ENCODE measurements at regions not wholly inside any gene's neighbourhood (a gene's known extent, or its start where the extent isn't known, plus 50 kb on each side); places are given as distances from the start of the nearest gene placed in this dataset.

DNA sequence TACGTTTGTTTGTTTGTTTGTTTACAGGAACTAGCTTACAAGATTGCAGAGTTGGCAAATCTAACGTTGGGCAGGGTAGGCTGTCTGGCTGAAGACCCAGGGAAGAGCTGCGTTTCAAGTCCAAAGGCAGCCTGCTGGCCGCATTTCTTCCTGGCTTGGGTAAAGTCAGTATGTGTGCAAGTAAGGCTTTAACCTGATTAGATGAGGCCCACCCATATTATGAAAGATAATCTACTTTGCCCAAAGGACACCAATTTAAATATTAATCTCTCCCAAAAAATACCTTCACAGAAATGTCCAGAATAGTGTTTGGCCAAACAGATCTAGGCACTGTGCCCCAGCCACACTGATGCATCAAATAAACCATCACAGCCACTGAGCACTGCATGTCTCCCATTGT, 228.9 kb upstream of the HABP2 start:
- no peak for DNase-seq (ENCODE audit: low read depth in 2 of 2)

DNA sequence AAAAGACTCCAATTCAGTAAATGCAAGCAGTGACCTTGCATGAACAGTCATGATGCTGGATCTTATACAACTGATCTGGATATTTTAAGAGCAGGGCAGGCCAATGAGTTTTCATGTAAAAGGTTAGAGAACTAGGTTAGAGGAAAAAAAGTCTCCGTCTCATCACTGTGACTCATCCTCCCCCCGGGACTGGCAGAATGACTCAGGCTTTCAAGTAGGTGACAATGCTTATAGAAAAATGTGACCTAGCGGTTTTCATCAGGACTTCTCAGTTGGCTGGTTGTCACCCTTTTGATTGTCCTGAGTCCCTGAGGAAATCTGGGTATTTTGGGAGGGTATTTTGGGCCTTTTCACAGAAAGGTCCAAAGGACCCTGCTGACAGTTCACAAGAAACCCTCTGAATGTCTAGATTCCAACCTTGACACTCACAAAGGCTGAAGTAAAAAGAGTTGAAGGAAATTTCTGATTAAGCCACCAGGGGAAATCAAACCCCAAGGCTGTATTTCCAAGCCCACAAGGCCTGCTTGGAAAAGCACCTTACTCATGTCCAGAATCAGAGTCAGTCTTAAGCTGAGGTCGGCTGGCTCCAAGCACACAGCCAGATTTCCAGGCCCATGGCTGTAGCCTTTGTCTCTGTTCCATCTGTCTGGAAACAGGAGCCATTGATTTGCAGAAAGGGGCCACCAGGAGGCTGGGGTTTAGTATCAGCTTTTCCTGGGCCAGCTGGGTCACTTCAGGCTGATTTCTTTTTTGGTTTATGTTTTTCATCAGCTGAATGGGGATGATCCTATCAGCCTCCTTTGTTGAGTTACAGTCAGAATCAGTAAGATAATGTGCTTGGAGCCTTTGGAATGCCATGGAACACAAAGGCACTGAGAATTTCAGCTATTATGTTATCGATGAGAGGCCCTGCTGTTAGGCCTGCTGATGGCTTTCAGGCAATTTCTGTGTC, 226.4 kb upstream of the HABP2 start:
- DNase-seq (ENCODE audit: low read depth in 2 of 2), result peak in 1 of 2 donors; percentile 2

DNA sequence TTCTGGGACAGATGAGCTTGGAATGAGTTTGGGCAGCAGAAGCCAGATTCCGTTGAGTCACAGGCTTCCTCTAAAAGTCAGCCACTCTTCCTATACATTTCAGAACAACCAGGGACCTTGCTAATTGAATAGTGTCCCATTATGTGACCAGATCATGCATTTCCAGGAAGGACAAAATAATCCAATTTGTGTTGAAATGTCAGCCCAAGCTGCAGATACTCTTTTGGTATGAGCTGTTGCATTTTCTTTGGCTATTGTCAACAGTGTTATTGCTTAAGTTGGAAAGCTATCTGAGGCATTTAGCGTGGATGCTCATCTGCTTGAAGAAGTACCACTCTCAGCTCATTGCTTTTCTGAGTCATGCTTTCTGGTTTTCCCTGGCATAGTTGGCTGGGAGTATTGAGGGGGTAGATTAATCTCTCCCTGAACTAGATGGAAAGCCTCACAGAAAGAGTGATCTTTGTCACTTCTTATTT, 223.7 kb upstream of the HABP2 start:
- DNase-seq (ENCODE audit: low read depth in 2 of 2), result no peak

DNA sequence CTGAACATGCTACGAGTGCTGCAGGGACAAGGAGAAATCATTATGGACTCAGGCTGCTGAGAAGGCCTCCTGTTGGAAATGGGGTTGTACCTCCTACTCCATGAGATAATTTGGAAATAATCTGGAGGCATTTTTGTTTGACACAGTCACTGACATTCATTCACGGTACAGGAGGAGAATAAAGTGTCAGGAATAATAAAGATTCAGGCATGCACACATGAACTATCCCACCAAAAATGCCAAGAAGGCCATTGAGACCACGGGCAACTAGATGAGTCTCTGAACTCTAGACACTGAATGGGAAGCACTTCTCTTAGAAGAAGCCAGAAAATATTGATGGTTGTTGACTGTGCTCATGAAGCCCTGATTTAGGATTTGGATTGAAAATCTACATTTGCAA, 220.9 kb upstream of the HABP2 start:
- no peak for DNase-seq (ENCODE audit: low read depth in 2 of 2)

DNA sequence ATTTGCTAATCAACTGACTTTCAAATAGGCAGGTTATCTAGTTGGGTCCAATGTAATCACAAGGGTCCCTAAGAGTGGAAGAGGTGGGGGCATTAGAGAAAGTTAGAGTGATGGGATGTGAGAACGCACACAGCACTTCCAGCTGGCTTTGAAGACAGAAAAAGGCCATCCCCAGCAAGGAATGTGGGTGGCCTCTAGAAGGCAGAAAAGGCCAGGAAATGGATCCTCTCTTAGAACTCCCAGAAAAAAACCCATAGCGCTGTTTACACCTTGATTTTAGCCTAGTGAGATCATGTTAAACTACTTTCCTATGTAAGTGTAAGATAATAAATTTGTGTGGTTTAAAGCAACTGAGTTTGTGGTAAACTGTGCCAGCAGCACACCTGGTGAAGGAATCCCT, 219.5 kb upstream of the HABP2 start:
- no peak for DNase-seq (ENCODE audit: low read depth in 2 of 2)

DNA sequence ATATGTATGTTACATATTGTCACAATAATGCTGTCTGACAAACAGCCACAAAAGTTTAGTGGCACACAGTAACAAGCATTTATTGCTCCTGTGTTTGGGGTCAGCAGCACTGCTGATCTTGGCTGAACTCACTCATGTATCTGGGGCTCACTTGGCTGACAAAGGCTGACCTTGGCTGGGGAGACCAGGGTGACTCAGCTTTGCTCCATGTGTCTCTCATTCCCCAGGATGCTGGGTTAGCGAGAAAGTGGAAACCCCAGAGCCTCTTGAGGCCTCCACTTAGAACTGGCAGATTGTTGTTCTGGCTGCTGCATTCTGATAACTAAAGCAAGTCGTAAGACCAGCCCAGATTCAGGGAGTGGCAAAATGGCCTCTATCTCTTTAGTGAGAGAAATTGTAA, 217.3 kb upstream of the HABP2 start:
- no peak for DNase-seq (ENCODE audit: low read depth in 2 of 2)

DNA sequence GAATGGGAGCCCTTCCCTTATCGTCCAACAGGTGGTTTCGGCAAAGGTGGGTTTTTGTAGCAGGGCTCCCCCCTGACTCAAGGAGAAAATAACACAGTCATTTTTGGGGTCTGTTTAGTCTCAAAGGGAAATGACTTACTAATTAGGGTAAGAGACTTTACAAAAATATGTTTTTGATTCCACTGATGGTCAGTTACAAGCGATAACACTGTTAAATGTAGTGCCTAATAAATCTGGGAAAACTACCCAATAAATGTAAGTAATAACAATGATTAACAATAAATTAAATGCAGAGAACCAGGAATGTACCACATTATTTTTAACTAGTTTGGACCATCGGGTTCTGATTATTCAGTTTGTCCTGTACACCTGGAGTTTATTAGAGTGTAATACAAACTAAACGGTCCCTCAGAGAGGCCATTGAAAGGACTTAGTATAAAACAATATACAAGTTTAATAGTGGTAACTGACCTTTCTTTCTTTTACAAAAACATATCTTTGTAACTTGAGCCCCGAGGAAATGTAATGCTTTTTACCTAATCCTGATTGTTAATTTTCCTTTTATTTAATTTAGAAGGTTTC, 216.2 kb upstream of the HABP2 start:
- DNase-seq (ENCODE audit: low read depth in 2 of 2), result no peak

DNA sequence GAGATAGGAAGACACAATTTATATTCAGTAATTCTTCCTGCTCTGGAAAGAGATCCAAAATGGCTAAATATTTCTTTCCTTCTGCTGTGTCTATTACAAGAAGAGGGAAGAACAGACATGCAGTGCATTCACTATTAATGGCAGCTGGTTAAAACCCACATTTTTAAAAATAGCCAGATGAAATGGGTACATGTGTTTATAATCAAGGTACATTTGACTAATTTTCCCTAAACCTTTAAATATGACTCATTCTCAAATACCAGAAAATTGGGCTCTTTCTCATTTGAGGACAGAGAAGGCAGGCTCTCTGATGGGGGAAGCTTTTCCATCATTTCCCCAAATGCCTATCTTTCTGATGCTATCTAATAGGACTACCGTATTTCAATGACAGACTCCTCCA, 215.7 kb upstream of the HABP2 start:
- DNase-seq (ENCODE audit: low read depth in 2 of 2), result no peak

DNA sequence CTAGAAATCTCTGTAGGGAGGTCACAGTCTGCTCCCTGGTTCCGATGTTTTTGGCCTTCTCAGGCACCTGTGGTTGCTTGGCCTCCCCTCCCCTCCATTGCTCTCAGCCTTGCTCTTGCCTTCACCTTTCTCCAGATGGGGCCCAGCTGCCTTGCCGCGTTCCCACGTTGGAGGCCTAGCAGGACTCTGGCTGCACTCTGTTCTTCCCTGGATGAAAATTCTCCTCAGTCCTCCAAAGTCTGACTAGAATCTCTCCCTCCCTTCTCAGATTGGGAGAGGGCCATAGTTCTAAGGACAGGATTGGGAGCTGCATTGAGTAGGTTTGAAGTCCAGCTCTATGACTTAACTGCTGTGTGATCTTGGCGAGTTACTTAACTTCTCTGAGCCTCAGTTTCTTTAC, 213.7 kb upstream of the HABP2 start:
- no peak for DNase-seq (ENCODE audit: low read depth in 2 of 2)

DNA sequence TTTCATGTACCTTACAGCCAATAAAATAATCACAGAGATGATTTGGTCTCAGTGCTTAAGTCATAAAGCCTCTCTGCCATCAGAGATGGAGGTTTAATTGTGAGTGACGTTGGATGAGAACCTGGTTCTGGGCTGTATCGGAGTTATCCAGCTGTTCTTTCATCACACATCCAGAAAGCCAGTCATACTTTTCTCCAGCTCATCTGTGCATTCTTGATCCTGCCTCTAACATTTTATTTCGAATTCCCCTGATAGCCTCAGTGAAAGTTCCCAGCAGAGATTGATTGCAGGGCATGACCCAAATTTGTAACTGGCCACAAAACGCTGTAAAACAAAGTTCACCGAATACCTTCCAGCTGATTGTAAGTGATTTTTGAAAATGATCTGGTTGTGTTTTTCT, 212.6 kb upstream of the HABP2 start:
- no peak for DNase-seq (ENCODE audit: low read depth in 2 of 2)

DNA sequence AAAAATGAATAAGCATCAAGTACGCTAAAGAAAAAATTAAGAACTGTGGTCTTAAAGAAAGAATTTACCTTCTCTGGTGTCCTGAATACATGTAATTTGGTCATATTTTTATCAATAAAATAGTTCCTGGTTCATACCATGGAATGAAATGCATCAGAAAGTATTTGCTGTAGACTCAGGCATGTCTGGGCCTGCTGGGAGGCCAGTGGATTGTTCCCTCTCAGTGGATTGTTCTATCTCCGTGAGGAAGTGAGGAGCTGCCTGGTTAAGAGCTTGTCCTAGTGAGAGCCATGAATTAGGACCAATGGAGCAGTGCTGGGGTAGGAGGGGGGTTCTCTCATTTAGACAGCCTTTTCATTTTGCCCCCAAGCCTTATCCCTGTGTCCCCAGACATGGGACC, 211.7 kb upstream of the HABP2 start:
- no peak for DNase-seq (ENCODE audit: low read depth in 2 of 2)

DNA sequence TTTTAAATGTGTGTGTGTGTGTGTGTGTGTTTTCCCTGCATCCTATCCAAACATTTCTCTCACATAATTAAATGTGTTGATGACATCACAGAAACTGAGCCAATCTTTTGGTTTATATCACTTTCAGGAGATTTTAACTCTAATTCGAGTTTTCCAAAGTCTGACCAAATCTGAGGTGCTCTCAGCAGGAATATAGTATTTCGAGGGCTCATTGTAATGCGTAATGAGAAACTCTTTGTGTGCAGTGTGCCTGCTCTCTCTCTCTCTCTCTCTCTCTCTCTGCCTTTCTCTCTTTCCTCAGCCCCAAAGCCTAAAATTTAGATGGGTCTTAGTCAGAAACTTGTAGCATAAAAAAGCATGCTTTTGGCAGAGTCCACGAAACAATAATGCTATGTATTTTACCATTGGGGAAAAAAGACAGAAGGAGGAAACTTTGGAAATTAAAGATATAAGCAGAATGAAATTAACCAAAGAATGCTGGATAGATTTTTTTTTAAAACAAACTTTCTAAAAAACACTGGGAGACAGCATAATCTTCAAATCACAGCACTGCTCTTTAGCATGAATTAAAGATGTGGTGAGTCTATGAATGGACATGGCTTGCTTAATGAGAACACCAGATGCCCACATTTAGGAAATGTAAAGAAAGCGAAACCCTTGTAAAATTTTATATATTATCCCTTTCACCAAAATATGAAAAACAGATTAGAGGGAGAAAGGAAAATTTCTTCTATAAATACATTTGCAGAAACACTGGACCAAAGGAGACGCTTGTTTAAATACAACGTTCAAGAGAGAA, 206.8 kb upstream of the HABP2 start:
- DNase-seq (ENCODE audit: low read depth in 2 of 2), result no peak

DNA sequence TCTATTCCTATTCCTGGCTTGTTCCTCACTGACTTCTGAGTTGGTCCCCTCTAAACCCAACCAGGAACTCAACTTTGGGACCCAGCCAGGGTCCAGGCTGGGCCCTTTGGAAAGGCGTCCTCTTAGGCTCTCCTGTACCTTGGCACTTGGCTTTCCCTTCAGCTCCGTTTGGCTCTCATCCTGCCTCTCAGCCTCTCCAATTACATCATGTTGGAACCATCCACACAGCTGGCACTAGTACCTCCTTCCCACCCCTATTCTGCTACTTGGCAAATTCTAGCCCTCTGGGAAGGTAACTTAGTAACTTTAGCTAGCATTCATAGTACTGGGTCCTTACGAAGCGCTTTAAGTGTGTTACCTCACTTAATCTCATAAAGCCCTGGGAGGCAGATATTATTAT, 205.3 kb upstream of the HABP2 start:
- no peak for DNase-seq (ENCODE audit: low read depth in 2 of 2)

DNA sequence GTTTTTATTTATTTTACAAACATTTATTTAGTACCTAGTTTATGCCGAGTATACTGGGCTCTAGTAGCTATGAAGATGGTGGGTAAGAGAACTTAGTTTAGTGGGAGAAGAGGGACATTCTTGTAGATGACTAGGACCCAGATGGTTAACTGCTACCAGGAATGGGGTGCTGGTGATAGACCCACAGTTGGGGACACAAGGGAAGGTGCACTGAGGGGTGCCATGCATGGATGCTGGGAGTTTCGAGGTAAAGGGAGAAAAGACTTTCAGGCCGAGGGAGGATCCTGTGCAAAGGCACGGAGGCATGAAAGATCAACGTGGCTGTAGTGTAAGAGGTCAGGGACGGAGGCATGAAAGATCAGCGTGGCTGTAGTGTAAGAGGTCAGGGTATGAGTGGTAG, 204.2 kb upstream of the HABP2 start:
- DNase-seq (ENCODE audit: low read depth in 2 of 2), result no peak

DNA sequence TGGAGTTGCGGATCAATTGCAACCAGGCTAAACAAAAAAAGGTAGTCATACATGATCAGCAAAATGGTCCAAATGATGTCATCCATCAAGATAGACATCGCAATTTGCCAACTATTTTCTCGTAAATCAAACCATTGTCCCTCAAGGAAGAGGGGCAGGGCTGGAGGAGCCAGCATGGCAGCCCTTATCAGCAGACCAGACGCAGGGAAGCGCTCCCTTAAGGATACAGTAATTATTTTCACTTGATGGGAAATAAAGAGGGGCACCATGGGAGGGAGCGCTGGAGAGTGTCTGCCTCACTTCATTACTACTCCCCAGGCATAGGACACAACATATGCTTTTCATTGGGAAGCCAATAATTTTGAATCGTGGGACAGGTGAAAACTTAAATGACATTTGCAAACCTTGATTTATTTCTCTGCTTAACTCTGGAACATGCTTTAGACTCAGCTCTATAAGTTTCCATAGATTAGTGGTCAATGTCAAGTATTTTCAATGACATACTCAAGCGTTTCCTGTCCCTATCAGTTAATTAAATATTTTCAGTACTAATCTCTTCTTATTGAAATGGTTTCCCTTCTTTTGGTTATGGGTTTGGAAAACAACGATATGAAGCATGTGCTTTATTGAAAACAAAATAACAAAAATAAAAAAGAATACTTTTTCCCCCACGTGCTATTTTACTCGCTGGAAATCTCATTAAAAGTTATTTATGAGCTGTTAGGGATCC, 202.4 kb upstream of the HABP2 start:
- no peak for DNase-seq (ENCODE audit: low read depth in 2 of 2)

DNA sequence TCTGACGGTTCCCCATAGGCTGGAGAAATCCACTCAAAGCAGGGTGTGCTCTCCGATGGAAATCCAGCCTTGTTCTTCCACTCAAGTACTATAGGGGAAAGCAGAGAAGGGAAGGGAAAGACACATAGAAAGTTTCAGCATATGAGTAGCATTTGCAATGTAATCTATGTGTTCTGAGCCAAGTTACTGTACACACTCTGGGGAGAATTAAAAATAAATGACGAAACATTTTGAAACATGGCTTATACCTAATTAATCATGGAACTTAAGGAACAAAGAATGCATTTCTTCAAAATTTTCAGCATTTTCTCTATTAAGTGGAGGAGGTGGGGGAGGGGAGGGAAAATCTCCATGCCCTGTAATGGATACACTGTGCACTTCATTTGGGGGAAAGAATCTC, 198.1 kb upstream of the HABP2 start:
- DNase-seq (ENCODE audit: low read depth in 2 of 2), result no peak

DNA sequence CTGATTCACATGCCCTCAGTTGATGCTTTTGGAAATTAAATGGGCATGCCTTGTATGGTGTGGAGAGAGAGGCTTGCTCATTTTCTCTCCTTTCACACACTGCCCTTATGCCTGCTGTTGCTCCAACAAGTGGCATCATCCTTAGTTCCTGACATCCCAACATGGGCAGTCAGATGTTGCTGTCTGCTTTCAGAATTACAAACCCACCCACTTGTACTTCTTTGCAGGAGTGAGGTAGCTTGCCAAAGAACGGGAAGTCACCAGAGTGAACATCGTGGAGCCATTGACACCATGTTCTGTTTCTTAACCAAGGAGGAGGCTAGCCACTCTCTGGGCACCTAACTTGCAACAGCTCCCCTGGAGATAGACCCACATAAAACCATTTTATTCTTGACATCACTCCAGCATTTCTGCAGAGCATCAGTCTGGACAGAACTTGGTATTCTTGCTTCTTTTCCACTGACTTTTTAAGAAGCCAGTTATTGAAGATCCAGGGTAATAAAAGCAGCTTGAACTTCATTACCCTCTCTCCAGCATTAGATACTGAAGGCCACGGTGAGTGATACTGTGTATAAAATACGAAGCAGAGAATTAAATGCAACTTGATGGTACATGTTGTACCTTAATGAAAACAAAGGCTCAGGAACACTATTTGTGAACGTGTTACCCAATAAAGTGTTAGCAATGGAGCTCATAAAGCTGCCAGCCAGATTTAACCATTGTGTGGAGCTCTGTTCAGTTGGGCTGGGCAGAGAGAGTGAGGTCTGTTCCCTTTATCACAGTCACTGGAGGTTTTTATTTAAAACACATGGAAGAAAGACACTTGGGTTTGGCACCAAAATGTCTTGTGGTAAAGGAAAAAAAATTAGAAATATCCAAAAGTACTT, 195.8 kb upstream of the HABP2 start:
- no peak for DNase-seq (ENCODE audit: low read depth in 2 of 2)

DNA sequence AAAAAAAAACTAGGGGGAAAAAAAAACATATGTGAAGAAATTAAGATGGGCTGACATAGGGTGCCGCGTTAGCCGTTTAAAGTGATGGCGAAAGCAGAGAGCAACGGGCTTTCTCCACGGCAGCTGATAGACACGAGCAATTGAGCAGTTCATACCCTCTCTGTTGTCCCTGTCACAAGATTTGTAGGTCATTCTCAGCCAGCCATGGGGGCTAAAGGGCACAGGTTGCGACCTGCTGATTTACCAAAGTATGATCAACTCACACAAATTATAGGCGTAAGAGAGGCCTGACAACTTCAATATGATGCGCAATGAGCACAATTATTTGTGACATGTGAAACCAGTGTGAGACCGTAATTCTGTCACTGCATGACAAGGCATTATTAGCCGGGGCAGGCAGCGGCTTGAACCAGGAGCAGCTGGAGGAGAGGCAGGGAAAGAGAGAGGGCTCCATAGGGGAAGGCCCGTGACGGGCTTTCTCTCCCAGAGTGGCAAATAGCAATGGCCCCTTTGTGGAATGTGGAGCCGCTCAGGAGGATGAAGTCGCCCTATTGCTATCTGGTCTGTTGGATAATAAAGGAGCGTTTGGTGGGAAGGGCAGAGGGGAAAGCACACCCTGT, 195.1 kb upstream of the HABP2 start:
- no peak for DNase-seq (ENCODE audit: low read depth in 2 of 2)

DNA sequence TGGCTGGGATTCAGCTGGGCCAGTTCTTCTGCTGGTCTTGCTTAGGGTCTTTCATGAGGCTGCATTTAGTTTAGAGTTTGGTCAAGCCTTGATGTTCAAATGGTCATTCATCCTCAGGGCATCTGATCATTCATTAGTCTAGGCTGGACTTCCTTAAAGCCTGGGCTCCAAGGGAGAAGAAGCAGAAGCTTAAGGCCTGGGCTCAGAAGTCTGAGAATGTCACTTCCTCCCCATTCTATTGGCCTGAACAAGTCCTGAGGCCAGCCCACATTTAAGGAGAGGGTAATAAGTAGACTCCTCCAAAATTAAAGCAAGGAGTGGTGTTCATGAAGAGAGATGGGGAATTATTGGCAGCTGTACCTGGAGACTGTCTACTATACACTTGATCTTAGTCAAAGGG, 193.2 kb upstream of the HABP2 start:
- no peak for DNase-seq (ENCODE audit: low read depth in 2 of 2)

DNA sequence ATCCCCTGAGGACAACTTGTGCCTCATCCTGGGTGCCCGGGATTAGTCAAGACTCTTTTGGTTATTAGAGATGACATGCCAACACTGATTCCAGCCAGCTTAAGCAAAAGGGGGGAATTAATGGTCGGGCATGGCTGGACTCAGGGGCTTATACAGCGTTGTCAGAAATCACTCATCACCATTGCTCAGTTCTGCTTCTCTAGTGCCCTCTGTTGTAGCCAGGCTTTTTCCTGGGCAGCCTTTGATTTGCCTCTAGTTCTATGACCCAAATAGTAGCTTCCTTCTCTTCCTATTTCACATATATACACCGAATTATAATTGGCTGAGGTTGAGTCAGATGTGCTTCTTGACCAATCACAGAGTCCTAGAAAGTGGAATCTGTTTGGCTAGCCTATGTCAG, 192.0 kb upstream of the HABP2 start:
- no peak for DNase-seq (ENCODE audit: low read depth in 2 of 2)
